GM21447 (cell line): ENCODE measurements at regions not wholly inside any gene's neighbourhood (a gene's known extent, or its start where the extent isn't known, plus 50 kb on each side); places are given as distances from the start of the nearest gene placed in this dataset.

Experiments
- ATAC-seq: cut with Tn5 transposase; IDR thresholded peaks from one replicate; pipeline ENCODE4 v1.9.1; 2021; ENCODE audit not compliant: unreplicated experiment

- ATAC-seq = no peak
Measured at GRCh38 chr20:6499566-6499965, 267.9 kb upstream of the BMP2 start.

- no peak for ATAC-seq
Measured at GRCh38 chr20:6496874-6497273, 270.6 kb upstream of the BMP2 start.

GRCh38 chr20:6495907-6496306, 271.6 kb upstream of the BMP2 start:
- no peak for ATAC-seq

GRCh38 chr20:6492271-6493055, 275.0 kb upstream of the BMP2 start:
- ATAC-seq = no peak

- ATAC-seq = no peak
Measured at GRCh38 chr20:6490849-6491248, 276.6 kb upstream of the BMP2 start.

- no peak for ATAC-seq
Measured at GRCh38 chr20:6489361-6490171, 277.9 kb upstream of the BMP2 start.

- ATAC-seq = no peak
Measured at GRCh38 chr20:6485351-6485750, 282.1 kb upstream of the BMP2 start.

- no peak for ATAC-seq
Measured at GRCh38 chr20:6483727-6484126, 283.8 kb upstream of the BMP2 start.

- no peak for ATAC-seq
Measured at GRCh38 chr20:6482486-6482885, 285.0 kb upstream of the BMP2 start.

- ATAC-seq = no peak
Measured at GRCh38 chr20:6480328-6481200, 286.9 kb upstream of the BMP2 start.

GRCh38 chr20:6473197-6473596, 294.3 kb upstream of the BMP2 start:
- ATAC-seq = no peak

GRCh38 chr20:6471871-6472270, 295.6 kb upstream of the BMP2 start:
- no peak for ATAC-seq

- ATAC-seq = no peak
Measured at GRCh38 chr20:6471110-6471647, 296.3 kb upstream of the BMP2 start.

GRCh38 chr20:6469695-6470094, 297.8 kb upstream of the BMP2 start:
- ATAC-seq = no peak

GRCh38 chr20:6468423-6469116, 298.9 kb upstream of the BMP2 start:
- ATAC-seq = no peak

- ATAC-seq = no peak
Measured at GRCh38 chr20:6467562-6467961, 299.9 kb upstream of the BMP2 start.

GRCh38 chr20:6466075-6466810, 301.2 kb upstream of the BMP2 start:
- ATAC-seq = no peak

- no peak for ATAC-seq
Measured at GRCh38 chr20:6450841-6451240, 316.6 kb upstream of the BMP2 start.

GRCh38 chr20:6440443-6440799, 317.6 kb upstream of the FERMT1 start:
- no peak for ATAC-seq
